Hepatocyte (in vitro differentiated cells): ENCODE measurements at regions not wholly inside any gene's neighbourhood (a gene's known extent, or its start where the extent isn't known, plus 50 kb on each side); places are given as distances from the start of the nearest gene placed in this dataset.

Experiments used
- EZH2 ChIP-seq: fragments of 200-600 bp; sonication (generic); IDR thresholded peaks from 2 replicates; pipeline ENCODE4 v1.6.1; 2016; ENCODE audit warnings: antibody characterized with exemption, mild to moderate bottlenecking, borderline replicate concordance
- EZH2phosphoT487 ChIP-seq: fragments of 200-600 bp; sonication (generic); IDR thresholded peaks from one replicate; pipeline ENCODE4 v1.6.1; 2018; ENCODE audit warnings: antibody characterized with exemption, mild to moderate bottlenecking, low read depth, moderate library complexity; ENCODE audit not compliant: unreplicated experiment, severe bottlenecking
- TF ChIP-seq, protein P1 (sequence below): fragments of 200-600 bp; sonication (generic); IDR thresholded peaks from 2 replicates; pipeline ENCODE4 v1.5.1; 2016; ENCODE audit warnings: antibody characterized with exemption, mild to moderate bottlenecking; ENCODE audit not compliant: poor library complexity

DNA sequence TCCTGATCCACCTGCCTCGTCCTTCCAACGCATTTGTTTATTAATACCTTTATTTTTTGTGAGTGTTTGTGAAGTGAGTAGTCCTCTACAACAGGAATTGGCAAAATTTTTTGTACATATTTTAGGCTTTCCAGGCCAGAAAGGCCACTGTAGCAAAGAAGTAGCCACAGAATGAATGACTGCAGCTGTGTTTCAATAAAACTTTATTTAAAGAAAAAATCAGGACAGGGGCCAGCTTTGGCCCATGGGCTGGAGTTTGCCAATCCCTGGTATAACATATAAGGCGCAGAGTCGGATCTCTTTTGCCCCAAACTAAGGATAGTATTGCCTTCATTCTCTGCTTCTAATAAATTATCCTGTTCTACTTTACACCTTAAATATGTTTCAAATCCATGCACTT lies 198.0 kb upstream of the COX10 start:
- TF ChIP-seq, protein P1, sequence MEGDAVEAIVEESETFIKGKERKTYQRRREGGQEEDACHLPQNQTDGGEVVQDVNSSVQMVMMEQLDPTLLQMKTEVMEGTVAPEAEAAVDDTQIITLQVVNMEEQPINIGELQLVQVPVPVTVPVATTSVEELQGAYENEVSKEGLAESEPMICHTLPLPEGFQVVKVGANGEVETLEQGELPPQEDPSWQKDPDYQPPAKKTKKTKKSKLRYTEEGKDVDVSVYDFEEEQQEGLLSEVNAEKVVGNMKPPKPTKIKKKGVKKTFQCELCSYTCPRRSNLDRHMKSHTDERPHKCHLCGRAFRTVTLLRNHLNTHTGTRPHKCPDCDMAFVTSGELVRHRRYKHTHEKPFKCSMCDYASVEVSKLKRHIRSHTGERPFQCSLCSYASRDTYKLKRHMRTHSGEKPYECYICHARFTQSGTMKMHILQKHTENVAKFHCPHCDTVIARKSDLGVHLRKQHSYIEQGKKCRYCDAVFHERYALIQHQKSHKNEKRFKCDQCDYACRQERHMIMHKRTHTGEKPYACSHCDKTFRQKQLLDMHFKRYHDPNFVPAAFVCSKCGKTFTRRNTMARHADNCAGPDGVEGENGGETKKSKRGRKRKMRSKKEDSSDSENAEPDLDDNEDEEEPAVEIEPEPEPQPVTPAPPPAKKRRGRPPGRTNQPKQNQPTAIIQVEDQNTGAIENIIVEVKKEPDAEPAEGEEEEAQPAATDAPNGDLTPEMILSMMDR: no peak
- no peak for TF ChIP-seq EZH2phosphoT487
- TF ChIP-seq EZH2: no peak
